GM13977 (cell line): ENCODE measurements at regions not wholly inside any gene's neighbourhood (a gene's known extent, or its start where the extent isn't known, plus 50 kb on each side); places are given as distances from the start of the nearest gene placed in this dataset.

Experiments used
- DNase-seq: peaks from one replicate; pipeline ENCODE4 v3.0.0; 2012; ENCODE audit warnings: low spot score
- CTCF ChIP-seq: IDR thresholded peaks from 2 replicates; pipeline ENCODE4 v1.5.1; 2012; ENCODE audit warnings: mild to moderate bottlenecking, control low read depth; ENCODE audit not compliant: insufficient read depth; ENCODE audit errors: extremely low read depth, missing control alignments
- in situ Hi-C: fragments of 300-500 bp; cut with MboI; formaldehyde crosslinking; loops from one replicate; pipeline ENCODE4 v1.12.0; 2022; ENCODE audit warnings: low sequenced_read_pairs, low pct_unique_long_range_greater_than_20kb, mixed read lengths, inconsistent platforms; ENCODE audit not compliant: unreplicated experiment

GRCh38 chr7:130843703-130844102 is 109.7 kb upstream of the KLF14 start:
- no peak for TF ChIP-seq CTCF
- in situ Hi-C loops: loop anchor here (25.0 kb wide), 1 partner anchor 781 kb away; the partner anchor contains the start of genes KLHDC10 and ZC3HC1
- DNase-seq: no peak

GRCh38 chr7:130844811-130845580 is 111.0 kb upstream of the KLF14 start:
- TF ChIP-seq CTCF: no peak
- DNase-seq: no peak
- in situ Hi-C loops: loop anchor here (25.0 kb wide), 1 partner anchor 783 kb away; the partner anchor contains the start of genes KLHDC10 and ZC3HC1

GRCh38 chr7:130845581-130846085 is 111.6 kb upstream of the KLF14 start:
- no peak for TF ChIP-seq CTCF
- no peak for DNase-seq
- in situ Hi-C loops: loop anchor here (25.0 kb wide), 1 partner anchor 783 kb away; the partner anchor contains the start of genes KLHDC10 and ZC3HC1

GRCh38 chr7:130849604-130850003 is 115.6 kb upstream of the KLF14 start:
- in situ Hi-C loops: loop anchor here (25.0 kb wide), 1 partner anchor 787 kb away; the partner anchor contains the start of genes KLHDC10 and ZC3HC1
- no peak for DNase-seq
- TF ChIP-seq CTCF: no peak

- no peak for TF ChIP-seq CTCF
- in situ Hi-C loops: no loop called here
- DNase-seq: no peak
Observed at GRCh38 chr7:130850956-130851355, 116.9 kb upstream of the KLF14 start.

- in situ Hi-C loops: no loop called here
- DNase-seq: no peak
- TF ChIP-seq CTCF: no peak
Observed at GRCh38 chr7:130852867-130853266, 118.9 kb upstream of the KLF14 start.
